ENCODE measurements at regions not wholly inside any gene's neighbourhood (a gene's known extent, or its start where the extent isn't known, plus 50 kb on each side); places are given as distances from the start of the nearest gene placed in this dataset.
A peak's percentile ranks its signal among the peaks of the same experiment; 100 is the strongest.
"Not testable (repeated sequence)": the region's sequence is repeated elsewhere in the genome, so short reads cannot be mapped to it uniquely, and the experiment has no call there.

- TF ChIP-seq CTCF (IDR thresholded peaks at IDR 0.05; ENCODE audit: unreplicated experiment): no peak
- peaks cover 8% of the 10 kb centered on the region for H3K4me1 Mint-ChIP-seq (ENCODE audit: low read depth, unreplicated experiment)
- H3K9me3 Mint-ChIP-seq (ENCODE audit: low read depth, unreplicated experiment): peaks cover 3% of the 10 kb centered on the region
- CTCF ChIA-PET: no interaction called here
- H3K27ac Mint-ChIP-seq (ENCODE audit: unreplicated experiment): no peak overlapping the region
- no peak overlapping the region for H3K4me3 Mint-ChIP-seq (ENCODE audit: low read depth, unreplicated experiment)
- intact Hi-C loops (cut with micrococcal nuclease; ENCODE audit: unreplicated experiment): loop anchor here (10.0 kb wide), 1 partner anchor 481 kb away; no protein-coding TSS in a partner anchor
- H3K36me3 Mint-ChIP-seq (ENCODE audit: insufficient read depth, unreplicated experiment): no peaks in the 10 kb centered on the region
- no peak for DNase-seq
- H3K27me3 Mint-ChIP-seq (ENCODE audit: unreplicated experiment): peaks cover 25% of the 10 kb centered on the region
- no TSS peak for BruUV-seq (replicated peaks)
Measured at GRCh38 chr6:12635813-12636212, 80.8 kb upstream of the PHACTR1 start.

GRCh38 chr6:12636336-12636735, 80.2 kb upstream of the PHACTR1 start:
- Mint-ChIP-seq H3K27me3 (ENCODE audit: unreplicated experiment) (peaks cover 25% of the 10 kb centered on the region), H3K36me3 (ENCODE audit: insufficient read depth, unreplicated experiment) (no peaks in the 10 kb centered on the region), H3K4me1 (ENCODE audit: low read depth, unreplicated experiment) (peaks cover 8% of the 10 kb centered on the region), H3K9me3 (ENCODE audit: low read depth, unreplicated experiment) (peaks cover 3% of the 10 kb centered on the region), H3K4me3 (ENCODE audit: low read depth, unreplicated experiment) (no peak overlapping the region), H3K27ac (ENCODE audit: unreplicated experiment) (no peak overlapping the region)
- BruUV-seq (replicated peaks): no TSS peak
- DNase-seq: no peak
- TF ChIP-seq CTCF (IDR thresholded peaks at IDR 0.05; ENCODE audit: unreplicated experiment): no peak
- CTCF ChIA-PET: no interaction called here
- intact Hi-C loops (cut with micrococcal nuclease; ENCODE audit: unreplicated experiment): loop anchor here (10.0 kb wide), 1 partner anchor 482 kb away; no protein-coding TSS in a partner anchor

GRCh38 chr6:12637960-12638641, 78.5 kb upstream of the PHACTR1 start:
- DNase-seq: peak; percentile 66
- Mint-ChIP-seq H3K27me3 (ENCODE audit: unreplicated experiment) (peaks cover 23% of the 10 kb centered on the region), H3K4me3 (ENCODE audit: low read depth, unreplicated experiment) (no peak overlapping the region), H3K9me3 (ENCODE audit: low read depth, unreplicated experiment) (peaks cover 6% of the 10 kb centered on the region), H3K4me1 (ENCODE audit: low read depth, unreplicated experiment) (peaks cover 8% of the 10 kb centered on the region), H3K36me3 (ENCODE audit: insufficient read depth, unreplicated experiment) (no peaks in the 10 kb centered on the region), H3K27ac (ENCODE audit: unreplicated experiment) (peak overlapping the region; percentile 19)
- TF ChIP-seq CTCF (IDR thresholded peaks at IDR 0.05; ENCODE audit: unreplicated experiment): peak; percentile 56
- BruUV-seq (replicated peaks): no TSS peak
- CTCF ChIA-PET: interaction anchor here (1.1 to 1.3 kb wide), 2 partner anchors 256 to 257 kb away, joined by 3 to 9 read pairs; no protein-coding TSS in a partner anchor
- intact Hi-C loops (cut with micrococcal nuclease; ENCODE audit: unreplicated experiment): loop anchor here (2.0 to 10.0 kb wide), 3 partner anchors 207 to 483 kb away; no protein-coding TSS in a partner anchor

GRCh38 chr6:12640438-12640837, 76.1 kb upstream of the PHACTR1 start:
- TF ChIP-seq CTCF (IDR thresholded peaks at IDR 0.05; ENCODE audit: unreplicated experiment): no peak
- no peak for DNase-seq
- H3K36me3 Mint-ChIP-seq (ENCODE audit: insufficient read depth, unreplicated experiment): no peaks in the 10 kb centered on the region
- H3K4me3 Mint-ChIP-seq (ENCODE audit: low read depth, unreplicated experiment): no peak overlapping the region
- intact Hi-C loops (cut with micrococcal nuclease; ENCODE audit: unreplicated experiment): no loop called here
- H3K9me3 Mint-ChIP-seq (ENCODE audit: low read depth, unreplicated experiment): peaks cover 3% of the 10 kb centered on the region
- BruUV-seq (replicated peaks): no TSS peak
- CTCF ChIA-PET: interaction anchor here (1.5 kb wide), 1 partner anchor 253 kb away, joined by 3 read pairs; no protein-coding TSS in a partner anchor
- H3K4me1 Mint-ChIP-seq (ENCODE audit: low read depth, unreplicated experiment): peaks cover 8% of the 10 kb centered on the region
- H3K27ac Mint-ChIP-seq (ENCODE audit: unreplicated experiment): no peak overlapping the region
- H3K27me3 Mint-ChIP-seq (ENCODE audit: unreplicated experiment): no peaks in the 10 kb centered on the region

- H3K27me3 Mint-ChIP-seq (ENCODE audit: unreplicated experiment); H3K9me3 Mint-ChIP-seq (ENCODE audit: low read depth, unreplicated experiment); H3K27ac Mint-ChIP-seq (ENCODE audit: unreplicated experiment); H3K4me3 Mint-ChIP-seq (ENCODE audit: low read depth, unreplicated experiment); intact Hi-C loops (cut with micrococcal nuclease; ENCODE audit: unreplicated experiment); DNase-seq; BruUV-seq (replicated peaks); H3K4me1 Mint-ChIP-seq (ENCODE audit: low read depth, unreplicated experiment); CTCF ChIA-PET; H3K36me3 Mint-ChIP-seq (ENCODE audit: insufficient read depth, unreplicated experiment): not testable (repeated sequence)
Measured at GRCh38 chr6:12641785-12642184, 74.8 kb upstream of the PHACTR1 start.

All from Calu3 (cell line).